PFSK-1 (cell line): ENCODE measurements at regions not wholly inside any gene's neighbourhood (a gene's known extent, or its start where the extent isn't known, plus 50 kb on each side); places are given as distances from the start of the nearest gene placed in this dataset.

Experiments
- FOXP2 ChIP-seq: optimal IDR thresholded peaks from 2 replicates; pipeline ENCODE3; 2011; ENCODE audit warnings: borderline replicate concordance, control low read depth, inconsistent platforms; ENCODE audit not compliant: insufficient read depth; ENCODE audit errors: extremely low read length, extremely low read depth
- POLR2AphosphoS5 ChIP-seq: IDR thresholded peaks from 2 replicates; pipeline ENCODE4 v1.6.1; 2012; ENCODE audit warnings: low read depth, mild to moderate bottlenecking, control low read depth, low read length, moderate library complexity
- SIN3A ChIP-seq: IDR thresholded peaks from 2 replicates; pipeline ENCODE4 v1.6.1; 2012; ENCODE audit warnings: mild to moderate bottlenecking, low read length, moderate library complexity, borderline replicate concordance; ENCODE audit not compliant: insufficient read depth
- TAF1 ChIP-seq: IDR thresholded peaks from 2 replicates; pipeline ENCODE4 v1.6.1; 2012; ENCODE audit warnings: low read length, control low read depth, borderline replicate concordance; ENCODE audit not compliant: insufficient read depth
- TF ChIP-seq, protein P1 (sequence below), 2 experiments: IDR thresholded peaks; 2 replicates each; pipeline versions ENCODE4 v1.6.1 to v1.8.0; 2011 to 2012; ENCODE audit warnings: low read depth in 2 of 2, low read length in 2 of 2, control low read depth in 1 of 2, inconsistent platforms in 1 of 2, mild to moderate bottlenecking in 1 of 2, moderate library complexity in 1 of 2; ENCODE audit not compliant: insufficient read depth in 1 of 2

DNA sequence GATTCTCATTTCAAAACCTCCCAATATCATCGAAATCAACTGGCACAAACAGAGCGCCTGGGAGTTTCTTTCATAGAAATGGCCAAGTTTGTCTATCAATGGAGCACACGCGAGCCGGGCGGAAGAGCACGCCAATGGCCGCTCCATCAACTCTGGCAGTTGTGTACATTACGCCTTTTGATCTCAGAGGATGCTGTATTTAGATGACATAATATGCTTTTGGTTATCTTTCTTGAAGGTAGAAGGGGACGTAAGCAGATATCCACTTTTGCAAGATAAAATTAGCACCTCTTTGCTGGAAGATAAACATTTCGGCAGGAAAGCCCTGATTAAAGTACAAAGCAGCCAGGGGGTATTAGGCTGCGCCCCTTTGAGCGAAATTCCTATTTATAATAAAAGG lies 287.4 kb downstream of the IRF8 start:
- TF ChIP-seq, protein P1, sequence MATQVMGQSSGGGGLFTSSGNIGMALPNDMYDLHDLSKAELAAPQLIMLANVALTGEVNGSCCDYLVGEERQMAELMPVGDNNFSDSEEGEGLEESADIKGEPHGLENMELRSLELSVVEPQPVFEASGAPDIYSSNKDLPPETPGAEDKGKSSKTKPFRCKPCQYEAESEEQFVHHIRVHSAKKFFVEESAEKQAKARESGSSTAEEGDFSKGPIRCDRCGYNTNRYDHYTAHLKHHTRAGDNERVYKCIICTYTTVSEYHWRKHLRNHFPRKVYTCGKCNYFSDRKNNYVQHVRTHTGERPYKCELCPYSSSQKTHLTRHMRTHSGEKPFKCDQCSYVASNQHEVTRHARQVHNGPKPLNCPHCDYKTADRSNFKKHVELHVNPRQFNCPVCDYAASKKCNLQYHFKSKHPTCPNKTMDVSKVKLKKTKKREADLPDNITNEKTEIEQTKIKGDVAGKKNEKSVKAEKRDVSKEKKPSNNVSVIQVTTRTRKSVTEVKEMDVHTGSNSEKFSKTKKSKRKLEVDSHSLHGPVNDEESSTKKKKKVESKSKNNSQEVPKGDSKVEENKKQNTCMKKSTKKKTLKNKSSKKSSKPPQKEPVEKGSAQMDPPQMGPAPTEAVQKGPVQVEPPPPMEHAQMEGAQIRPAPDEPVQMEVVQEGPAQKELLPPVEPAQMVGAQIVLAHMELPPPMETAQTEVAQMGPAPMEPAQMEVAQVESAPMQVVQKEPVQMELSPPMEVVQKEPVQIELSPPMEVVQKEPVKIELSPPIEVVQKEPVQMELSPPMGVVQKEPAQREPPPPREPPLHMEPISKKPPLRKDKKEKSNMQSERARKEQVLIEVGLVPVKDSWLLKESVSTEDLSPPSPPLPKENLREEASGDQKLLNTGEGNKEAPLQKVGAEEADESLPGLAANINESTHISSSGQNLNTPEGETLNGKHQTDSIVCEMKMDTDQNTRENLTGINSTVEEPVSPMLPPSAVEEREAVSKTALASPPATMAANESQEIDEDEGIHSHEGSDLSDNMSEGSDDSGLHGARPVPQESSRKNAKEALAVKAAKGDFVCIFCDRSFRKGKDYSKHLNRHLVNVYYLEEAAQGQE (IDR thresholded peaks at IDR 0.05; ENCODE audit: insufficient read depth in 1 of 2, low read depth in 2 of 2, low read length in 2 of 2), result no peak
- TF ChIP-seq TAF1, result no peak
- no peak for TF ChIP-seq POLR2AphosphoS5
- no peak for TF ChIP-seq SIN3A
- no peak for TF ChIP-seq FOXP2
